ENCODE measurements at regions not wholly inside any gene's neighbourhood (a gene's known extent, or its start where the extent isn't known, plus 50 kb on each side); places are given as distances from the start of the nearest gene placed in this dataset.

GRCh38 chr6:113587078-113587699, 270.0 kb upstream of the MARCKS start:
- H3K4me2 ChIP-seq (ENCODE audit: low read depth, low read length): no peak overlapping the region
- no peaks in the 10 kb centered on the region for H3K36me3 ChIP-seq (replicated peaks; ENCODE audit: insufficient read depth, low read length)
- no peak overlapping the region for H2AFZ ChIP-seq (ENCODE audit: low read length)
- no peaks in the 10 kb centered on the region for H3K4me1 ChIP-seq (ENCODE audit: low read length)
- H4K20me1 ChIP-seq (ENCODE audit: insufficient read depth, low read length): no peaks in the 10 kb centered on the region
- no peak for DNase-seq
- no peaks in the 10 kb centered on the region for H3K79me2 ChIP-seq (ENCODE audit: low read length)
- H3K9me2 ChIP-seq (replicated peaks; ENCODE audit: insufficient read depth, low read length): no peaks in the 10 kb centered on the region
- H3K9ac ChIP-seq (ENCODE audit: low read length): no peak overlapping the region
- H3K27me3 ChIP-seq (replicated peaks; ENCODE audit: insufficient read depth, low read length): no peaks in the 10 kb centered on the region
- TF ChIP-seq EZH2 (optimal IDR thresholded peaks at IDR 0.05; ENCODE audit: low read depth, low read length): no peak
- no peak for TF ChIP-seq EZH2phosphoT487 (IDR thresholded peaks at IDR 0.05; ENCODE audit: low read length)
- no peak for TF ChIP-seq CTCF (IDR thresholded peaks at IDR 0.05; ENCODE audit: low read length)
- H3K4me3 ChIP-seq (ENCODE audit: low read length): no peak overlapping the region
- no peaks in the 10 kb centered on the region for H3K9me3 ChIP-seq (replicated peaks; ENCODE audit: insufficient read depth, low read length)
- no peak overlapping the region for H3K27ac ChIP-seq (ENCODE audit: low read length)
- H3F3A ChIP-seq (ENCODE audit: insufficient read depth, low read length): no peaks in the 10 kb centered on the region

GRCh38 chr6:113588646-113589045, 268.5 kb upstream of the MARCKS start:
- Histone ChIP-seq H2AFZ (ENCODE audit: low read length) (no peak overlapping the region), H3K79me2 (ENCODE audit: low read length) (no peaks in the 10 kb centered on the region)
- no peak for DNase-seq

GRCh38 chr6:113591896-113592827, 265.0 kb upstream of the MARCKS start:
- H2AFZ ChIP-seq (ENCODE audit: low read length): no peak overlapping the region

More at GRCh38 chr6:113588646-113589045, 268.5 kb upstream of the MARCKS start:
- Histone ChIP-seq H3K4me2 (ENCODE audit: low read depth, low read length) (no peak overlapping the region), H3F3A (ENCODE audit: insufficient read depth, low read length) (no peaks in the 10 kb centered on the region), H3K27me3 (replicated peaks; ENCODE audit: insufficient read depth, low read length) (no peaks in the 10 kb centered on the region), H3K4me1 (ENCODE audit: low read length) (no peaks in the 10 kb centered on the region), H3K36me3 (replicated peaks; ENCODE audit: insufficient read depth, low read length) (no peaks in the 10 kb centered on the region), H3K27ac (ENCODE audit: low read length) (no peak overlapping the region), H3K9me2 (replicated peaks; ENCODE audit: insufficient read depth, low read length) (no peaks in the 10 kb centered on the region), H3K9me3 (replicated peaks; ENCODE audit: insufficient read depth, low read length) (no peaks in the 10 kb centered on the region), H3K4me3 (ENCODE audit: low read length) (no peak overlapping the region), H3K9ac (ENCODE audit: low read length) (no peak overlapping the region), H4K20me1 (ENCODE audit: insufficient read depth, low read length) (no peaks in the 10 kb centered on the region)
- TF ChIP-seq EZH2 (optimal IDR thresholded peaks at IDR 0.05; ENCODE audit: low read depth, low read length) (no peak), EZH2phosphoT487 (IDR thresholded peaks at IDR 0.05; ENCODE audit: low read length) (no peak), CTCF (IDR thresholded peaks at IDR 0.05; ENCODE audit: low read length) (no peak)

More at GRCh38 chr6:113591896-113592827, 265.0 kb upstream of the MARCKS start:
- Histone ChIP-seq H3K9me2 (replicated peaks; ENCODE audit: insufficient read depth, low read length) (no peaks in the 10 kb centered on the region), H3K9me3 (replicated peaks; ENCODE audit: insufficient read depth, low read length) (no peaks in the 10 kb centered on the region), H3K79me2 (ENCODE audit: low read length) (no peaks in the 10 kb centered on the region), H3K9ac (ENCODE audit: low read length) (no peak overlapping the region), H3K27me3 (replicated peaks; ENCODE audit: insufficient read depth, low read length) (no peaks in the 10 kb centered on the region), H3F3A (ENCODE audit: insufficient read depth, low read length) (no peaks in the 10 kb centered on the region), H3K36me3 (replicated peaks; ENCODE audit: insufficient read depth, low read length) (no peaks in the 10 kb centered on the region), H3K4me1 (ENCODE audit: low read length) (no peaks in the 10 kb centered on the region), H4K20me1 (ENCODE audit: insufficient read depth, low read length) (no peaks in the 10 kb centered on the region), H3K27ac (ENCODE audit: low read length) (no peak overlapping the region), H3K4me2 (ENCODE audit: low read depth, low read length) (no peak overlapping the region), H3K4me3 (ENCODE audit: low read length) (no peak overlapping the region)
- DNase-seq: no peak
- TF ChIP-seq EZH2 (optimal IDR thresholded peaks at IDR 0.05; ENCODE audit: low read depth, low read length) (no peak), EZH2phosphoT487 (IDR thresholded peaks at IDR 0.05; ENCODE audit: low read length) (no peak), CTCF (IDR thresholded peaks at IDR 0.05; ENCODE audit: low read length) (no peak)

All from MM.1S (cell line).